CD14-positive monocyte (primary cell): ENCODE measurements at regions not wholly inside any gene's neighbourhood (a gene's known extent, or its start where the extent isn't known, plus 50 kb on each side); places are given as distances from the start of the nearest gene placed in this dataset.

ENCODE experiments used
- DNase-seq, 3 donors: peaks; one replicate each; pipeline ENCODE4 v3.0.0-alpha.2; 2011 to 2022
- H2AFZ ChIP-seq: 2 replicates; pipeline ENCODE4 v1.6.0; 2012; ENCODE audit warnings: mild to moderate bottlenecking, low read depth, low read length, inconsistent platforms; ENCODE audit not compliant: insufficient read depth, poor library complexity, severe bottlenecking
- H3K27ac ChIP-seq, 2 donors: 1 replicate in 1 of 2; 2 replicates in 1 of 2; pipeline ENCODE4 v1.5.1; 2012 to 2013; ENCODE audit warnings: low read length in 2 of 2, control low read depth in 1 of 2, inconsistent platforms in 1 of 2, low read depth in 1 of 2, mild to moderate bottlenecking in 1 of 2
- H3K27me3 ChIP-seq, 2 donors: one replicate each; pipeline versions ENCODE4 v1.6.0 to v1.6.1; 2011 to 2013; ENCODE audit warnings: low read length in 2 of 2; ENCODE audit not compliant: control insufficient read depth in 2 of 2, insufficient read depth in 2 of 2
- H3K36me3 ChIP-seq, 2 donors: replicated peaks in 1 of 2; 1 replicate in 1 of 2; 2 replicates in 1 of 2; pipeline versions ENCODE4 v1.5.1 to v1.6.1; 2012 to 2013; ENCODE audit warnings: low read length in 2 of 2, control low read depth in 1 of 2, inconsistent platforms in 1 of 2, mild to moderate bottlenecking in 1 of 2; ENCODE audit not compliant: insufficient read depth in 2 of 2, control insufficient read depth in 1 of 2
- H3K4me1 ChIP-seq, 2 donors: 1 replicate in 1 of 2; 2 replicates in 1 of 2; pipeline versions ENCODE4 v1.5.1 to v1.6.1; 2012 to 2013; ENCODE audit warnings: low read length in 2 of 2, control low read depth in 1 of 2, inconsistent platforms in 1 of 2, mild to moderate bottlenecking in 1 of 2, moderate library complexity in 1 of 2; ENCODE audit not compliant: insufficient read depth in 2 of 2, control insufficient read depth in 1 of 2
- H3K4me2 ChIP-seq: replicated peaks from 2 replicates; pipeline ENCODE3; 2012; ENCODE audit warnings: low read length, moderate library complexity, mild to moderate bottlenecking; ENCODE audit not compliant: poor library complexity, severe bottlenecking; ENCODE audit errors: extremely low read depth
- H3K4me3 ChIP-seq, 3 experiments: fragments of 200-600 bp in 1 of 3; sonication (generic) in 1 of 3; replicated peaks in 1 of 3; 1 replicate in 2 of 3; 2 replicates in 1 of 3; pipeline ENCODE4 v1.5.1; 2011 to 2013; ENCODE audit warnings: low read length in 3 of 3, mild to moderate bottlenecking in 3 of 3, control low read depth in 2 of 3, low read depth in 2 of 3, inconsistent platforms in 1 of 3, moderate library complexity in 1 of 3
- H3K79me2 ChIP-seq: 2 replicates; pipeline ENCODE4 v1.6.0; 2012; ENCODE audit warnings: mild to moderate bottlenecking, control low read depth, inconsistent platforms, low read length, moderate library complexity; ENCODE audit not compliant: insufficient read depth
- H3K9ac ChIP-seq: 2 replicates; pipeline ENCODE4 v1.6.0; 2017; ENCODE audit warnings: low read length, mild to moderate bottlenecking; ENCODE audit not compliant: insufficient read depth, poor library complexity, severe bottlenecking
- H3K9me3 ChIP-seq, 2 donors: replicated peaks in 1 of 2; 1 replicate in 1 of 2; 2 replicates in 1 of 2; pipeline versions ENCODE4 v1.5.1 to v1.6.1; 2012 to 2013; ENCODE audit warnings: low read length in 2 of 2, control low read depth in 1 of 2; ENCODE audit not compliant: control insufficient read depth in 1 of 2, insufficient read depth in 1 of 2
- H4K20me1 ChIP-seq: 2 replicates; pipeline ENCODE4 v1.6.0; 2012; ENCODE audit warnings: mild to moderate bottlenecking, low read length, control low read depth, moderate library complexity; ENCODE audit not compliant: insufficient read depth
- H3K27ac Mint-ChIP-seq, 7 donors: one replicate each; pipeline ENCODE4 v1.8.0; 2020; ENCODE audit warnings: mild to moderate bottlenecking in 7 of 7, mixed read lengths in 7 of 7, moderate library complexity in 6 of 7, inconsistent platforms in 2 of 7
- H3K27me3 Mint-ChIP-seq, 3 donors: one replicate each; pipeline ENCODE4 v1.8.0; 2021 to 2022; ENCODE audit warnings: low read depth in 3 of 3, mild to moderate bottlenecking in 3 of 3, mixed read lengths in 3 of 3, moderate library complexity in 3 of 3, inconsistent platforms in 1 of 3
- H3K36me3 Mint-ChIP-seq, 2 donors: one replicate each; pipeline ENCODE4 v1.8.0; 2020; ENCODE audit warnings: mixed read lengths in 2 of 2, inconsistent platforms in 1 of 2, mild to moderate bottlenecking in 1 of 2
- H3K4me1 Mint-ChIP-seq: one replicate; pipeline ENCODE4 v1.8.0; 2020; ENCODE audit warnings: mild to moderate bottlenecking, mixed read lengths
- H3K4me3 Mint-ChIP-seq, 2 donors: one replicate each; pipeline ENCODE4 v1.8.0; 2020; ENCODE audit warnings: mild to moderate bottlenecking in 2 of 2, mixed read lengths in 2 of 2, moderate library complexity in 1 of 2
- H3K9me3 Mint-ChIP-seq, 7 donors: one replicate each; pipeline ENCODE4 v1.8.0; 2020 to 2022; ENCODE audit warnings: mixed read lengths in 7 of 7, mild to moderate bottlenecking in 6 of 7, moderate library complexity in 6 of 7, inconsistent platforms in 2 of 7
- CTCF ChIP-seq: fragments of 200-600 bp; IDR thresholded peaks from one replicate; pipeline ENCODE4 v1.8.0; 2022; ENCODE audit warnings: antibody characterized with exemption, mild to moderate bottlenecking
- WGBS: methylation state at CpG from one replicate; pipeline ENCODE4 v1.1.5; 2013; ENCODE audit warnings: missing lambda C conversion rate; ENCODE audit not compliant: insufficient coverage; 5-methylcytosine and 5-hydroxymethylcytosine counted together
- intact Hi-C, 2 donors: fragments of 100-400 bp; cut with micrococcal nuclease; formaldehyde crosslinking; loops; one replicate each; pipeline versions ENCODE4 v1.15.0 to v1.15.1; 2023

GRCh38 chr3:66803721-66804695, 194.1 kb upstream of the KBTBD8 start:
- WGBS: no CpG with 5 or more reads among the region's 7 CpGs
- Mint-ChIP-seq H3K9me3 (peaks cover 0 to 11% (median 3%) of the 10 kb centered on the region in 7 donors), H3K4me3 (no peak overlapping the region), H3K36me3 (no peaks in the 10 kb centered on the region), H3K27ac (no peak overlapping the region), H3K4me1 (peaks cover 11% of the 10 kb centered on the region), H3K27me3 (peaks cover 0 to 4% (median 0%) of the 10 kb centered on the region in 3 donors)
- no peak for TF ChIP-seq CTCF
- Histone ChIP-seq H3K4me2 (no peak overlapping the region), H4K20me1 (no peaks in the 10 kb centered on the region), H3K27me3 (no peaks in the 10 kb centered on the region), H3K9ac (no peak overlapping the region), H3K79me2 (no peaks in the 10 kb centered on the region), H3K9me3 (no peaks in the 10 kb centered on the region), H3K36me3 (no peaks in the 10 kb centered on the region), H3K4me1 (no peaks in the 10 kb centered on the region), H3K4me3 (no peak overlapping the region), H3K27ac (no peak overlapping the region), H2AFZ (no peak overlapping the region)
- intact Hi-C loops: no loop called here
- no peak for DNase-seq

GRCh38 chr3:66808891-66809594, 189.1 kb upstream of the KBTBD8 start:
- intact Hi-C loops: no loop called here
- Histone ChIP-seq H3K79me2 (no peaks in the 10 kb centered on the region), H3K9ac (no peak overlapping the region), H3K4me2 (no peak overlapping the region), H3K4me1 (no peaks in the 10 kb centered on the region), H3K27ac (no peak overlapping the region), H2AFZ (no peak overlapping the region), H4K20me1 (no peaks in the 10 kb centered on the region), H3K36me3 (no peaks in the 10 kb centered on the region), H3K27me3 (no peaks in the 10 kb centered on the region), H3K4me3 (no peak overlapping the region), H3K9me3 (no peaks in the 10 kb centered on the region)
- Mint-ChIP-seq H3K4me3 (no peak overlapping the region), H3K4me1 (peaks cover 3% of the 10 kb centered on the region), H3K27me3 (peaks cover 0 to 1% (median 0%) of the 10 kb centered on the region in 3 donors), H3K27ac (no peak overlapping the region), H3K9me3 (peaks cover 0 to 3% (median 0%) of the 10 kb centered on the region in 7 donors), H3K36me3 (no peaks in the 10 kb centered on the region)
- DNase-seq: no peak
- 50% methylated on average over 2 of the region's 6 CpGs for WGBS
- TF ChIP-seq CTCF: no peak
